ENCODE measurements at regions not wholly inside any gene's neighbourhood (a gene's known extent, or its start where the extent isn't known, plus 50 kb on each side); places are given as distances from the start of the nearest gene placed in this dataset.

GRCh38 chr2:66134138-66134701, 300.7 kb upstream of the MEIS1 start:
- Mint-ChIP-seq H3K4me1 (ENCODE audit: low read depth, unreplicated experiment) (no peaks in the 10 kb centered on the region), H3K27ac (ENCODE audit: unreplicated experiment) (no peak overlapping the region), H3K4me3 (ENCODE audit: unreplicated experiment) (no peak overlapping the region), H3K36me3 (ENCODE audit: low read depth, unreplicated experiment) (no peaks in the 10 kb centered on the region), H3K27me3 (ENCODE audit: low read depth, unreplicated experiment) (peaks cover 2% of the 10 kb centered on the region), H3K9me3 (ENCODE audit: unreplicated experiment) (peaks cover 3% of the 10 kb centered on the region)
- H3K27me3 ChIP-seq (ENCODE audit: insufficient read depth, low read length): no peaks in the 10 kb centered on the region
- H3K79me2 ChIP-seq (ENCODE audit: insufficient read depth, low read length): no peaks in the 10 kb centered on the region
- FAIRE-seq (no peak), DNase-seq (ENCODE audit: low read depth) (no peak)
- no peak overlapping the region for H3K4me2 ChIP-seq (ENCODE audit: low read length)
- H3K9ac ChIP-seq (ENCODE audit: low read length): no peak overlapping the region
- H3K4me1 ChIP-seq (ENCODE audit: insufficient read depth, low read length): no peaks in the 10 kb centered on the region
- H3K4me3 ChIP-seq (ENCODE audit: insufficient read depth, low read depth, low read length): no peak overlapping the region
- H3K36me3 ChIP-seq (ENCODE audit: insufficient read depth, low read length): no peaks in the 10 kb centered on the region
- no peaks in the 10 kb centered on the region for H3K9me3 ChIP-seq (ENCODE audit: insufficient read depth, low read depth, low read length)
- no peak for TF ChIP-seq CTCF (IDR thresholded peaks at IDR 0.05; ENCODE audit: insufficient read depth, low read depth, low read length)
- TF ChIP-seq EZH2 (IDR thresholded peaks at IDR 0.05; ENCODE audit: insufficient read depth, low read length): no peak
- H4K20me1 ChIP-seq (ENCODE audit: insufficient read depth, low read length): no peaks in the 10 kb centered on the region
- H2AFZ ChIP-seq (ENCODE audit: low read depth, low read length): no peak overlapping the region
- H3K27ac ChIP-seq (ENCODE audit: low read depth, low read length): no peak overlapping the region

- Mint-ChIP-seq H3K4me1 (ENCODE audit: low read depth, unreplicated experiment) (no peaks in the 10 kb centered on the region), H3K27ac (ENCODE audit: unreplicated experiment) (no peak overlapping the region), H3K36me3 (ENCODE audit: low read depth, unreplicated experiment) (no peaks in the 10 kb centered on the region), H3K4me3 (ENCODE audit: unreplicated experiment) (no peak overlapping the region), H3K27me3 (ENCODE audit: low read depth, unreplicated experiment) (peaks cover 8% of the 10 kb centered on the region), H3K9me3 (ENCODE audit: unreplicated experiment) (no peaks in the 10 kb centered on the region)
- H3K4me2 ChIP-seq (ENCODE audit: low read length): no peak overlapping the region
- H3K4me1 ChIP-seq (ENCODE audit: insufficient read depth, low read length): no peaks in the 10 kb centered on the region
- no peak overlapping the region for H3K9ac ChIP-seq (ENCODE audit: low read length)
- H3K9me3 ChIP-seq (ENCODE audit: insufficient read depth, low read depth, low read length): no peaks in the 10 kb centered on the region
- no peaks in the 10 kb centered on the region for H3K27me3 ChIP-seq (ENCODE audit: insufficient read depth, low read length)
- no peak overlapping the region for H3K27ac ChIP-seq (ENCODE audit: low read depth, low read length)
- no peak overlapping the region for H3K4me3 ChIP-seq (ENCODE audit: insufficient read depth, low read depth, low read length)
- FAIRE-seq (no peak), DNase-seq (ENCODE audit: low read depth) (no peak)
- no peaks in the 10 kb centered on the region for H3K79me2 ChIP-seq (ENCODE audit: insufficient read depth, low read length)
- TF ChIP-seq CTCF (IDR thresholded peaks at IDR 0.05; ENCODE audit: insufficient read depth, low read depth, low read length) (no peak), EZH2 (IDR thresholded peaks at IDR 0.05; ENCODE audit: insufficient read depth, low read length) (no peak)
- H2AFZ ChIP-seq (ENCODE audit: low read depth, low read length): no peak overlapping the region
- no peaks in the 10 kb centered on the region for H3K36me3 ChIP-seq (ENCODE audit: insufficient read depth, low read length)
- H4K20me1 ChIP-seq (ENCODE audit: insufficient read depth, low read length): no peaks in the 10 kb centered on the region
Measured at GRCh38 chr2:66127656-66128055, 307.3 kb upstream of the MEIS1 start.

GRCh38 chr2:66127061-66127460, 307.9 kb upstream of the MEIS1 start:
- no peak overlapping the region for H3K4me3 Mint-ChIP-seq (ENCODE audit: unreplicated experiment)
- Histone ChIP-seq H3K9ac (ENCODE audit: low read length) (no peak overlapping the region), H3K36me3 (ENCODE audit: insufficient read depth, low read length) (no peaks in the 10 kb centered on the region), H2AFZ (ENCODE audit: low read depth, low read length) (no peak overlapping the region), H3K27ac (ENCODE audit: low read depth, low read length) (no peak overlapping the region), H3K79me2 (ENCODE audit: insufficient read depth, low read length) (no peaks in the 10 kb centered on the region), H3K9me3 (ENCODE audit: insufficient read depth, low read depth, low read length) (no peaks in the 10 kb centered on the region), H3K27me3 (ENCODE audit: insufficient read depth, low read length) (no peaks in the 10 kb centered on the region), H3K4me3 (ENCODE audit: insufficient read depth, low read depth, low read length) (no peak overlapping the region), H3K4me1 (ENCODE audit: insufficient read depth, low read length) (no peaks in the 10 kb centered on the region), H3K4me2 (ENCODE audit: low read length) (no peak overlapping the region), H4K20me1 (ENCODE audit: insufficient read depth, low read length) (no peaks in the 10 kb centered on the region)
- H3K9me3 Mint-ChIP-seq (ENCODE audit: unreplicated experiment): no peaks in the 10 kb centered on the region
- FAIRE-seq (no peak), DNase-seq (ENCODE audit: low read depth) (no peak)
- H3K36me3 Mint-ChIP-seq (ENCODE audit: low read depth, unreplicated experiment): no peaks in the 10 kb centered on the region
- H3K27me3 Mint-ChIP-seq (ENCODE audit: low read depth, unreplicated experiment): peaks cover 8% of the 10 kb centered on the region
- no peak overlapping the region for H3K27ac Mint-ChIP-seq (ENCODE audit: unreplicated experiment)
- H3K4me1 Mint-ChIP-seq (ENCODE audit: low read depth, unreplicated experiment): no peaks in the 10 kb centered on the region
- no peak for TF ChIP-seq EZH2 (IDR thresholded peaks at IDR 0.05; ENCODE audit: insufficient read depth, low read length)
- TF ChIP-seq CTCF (IDR thresholded peaks at IDR 0.05; ENCODE audit: insufficient read depth, low read depth, low read length): no peak
